Stromal cell of bone marrow (primary cell): ENCODE measurements at regions not wholly inside any gene's neighbourhood (a gene's known extent, or its start where the extent isn't known, plus 50 kb on each side); places are given as distances from the start of the nearest gene placed in this dataset.
"Not testable (repeated sequence)": the region's sequence is repeated elsewhere in the genome, so short reads cannot be mapped to it uniquely, and the experiment has no call there.

Source experiments
- DNase-seq: peaks from one replicate; pipeline ENCODE4 v3.0.0-alpha.2; 2012; ENCODE audit warnings: low read depth

DNA sequence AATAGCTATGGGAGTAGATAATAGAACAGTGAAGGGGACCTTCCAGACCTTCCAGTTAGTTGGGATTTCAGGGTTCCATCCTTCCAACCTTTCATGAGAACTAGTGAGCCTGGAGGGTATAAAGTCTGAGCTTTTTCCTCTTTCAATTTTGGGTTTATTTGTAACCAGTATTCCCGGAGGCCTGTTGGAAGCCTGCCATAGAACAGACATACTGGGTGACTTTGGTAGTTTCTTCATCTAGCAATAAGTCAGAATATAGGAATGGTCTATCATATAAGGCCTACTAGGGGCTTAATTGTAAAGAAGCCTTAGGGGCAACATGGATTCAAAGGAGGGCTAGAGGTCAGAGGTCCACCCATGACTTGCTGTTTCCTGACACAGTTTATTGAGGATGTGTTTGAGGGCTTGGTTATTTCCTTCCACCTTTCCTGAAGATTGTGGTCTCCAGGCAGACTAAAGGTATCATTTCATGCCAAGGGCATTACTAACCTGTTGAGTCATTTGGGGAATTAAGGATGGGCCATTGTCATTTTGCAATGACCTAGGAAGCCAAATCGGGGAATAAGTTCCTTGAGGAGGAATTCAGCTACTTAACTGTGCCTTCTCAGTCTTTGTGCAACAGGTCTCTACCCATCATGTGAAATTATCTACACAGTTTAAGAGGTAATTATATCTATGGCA is 410.3 kb downstream of the SLC6A15 start:
- DNase-seq, result no peak

DNA sequence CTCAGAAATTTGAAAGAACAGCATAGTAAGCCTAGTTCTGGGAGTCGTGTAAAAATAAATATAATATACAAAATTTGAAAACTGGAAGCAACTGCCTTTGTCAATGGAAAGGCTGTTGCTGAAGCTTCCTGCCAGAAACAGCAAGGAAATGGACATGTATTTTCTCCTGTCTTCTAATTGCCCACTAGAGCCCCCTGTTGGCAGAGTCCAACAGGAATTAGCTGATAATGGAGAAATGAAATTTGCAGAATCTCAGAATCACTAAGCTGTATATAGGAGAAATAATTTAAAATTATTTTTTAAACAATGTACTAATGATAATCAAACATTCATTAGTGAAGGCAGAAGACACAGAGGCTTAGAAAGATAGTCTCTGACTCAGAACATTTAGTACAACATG is 414.8 kb downstream of the SLC6A15 start:
- no peak for DNase-seq

DNA sequence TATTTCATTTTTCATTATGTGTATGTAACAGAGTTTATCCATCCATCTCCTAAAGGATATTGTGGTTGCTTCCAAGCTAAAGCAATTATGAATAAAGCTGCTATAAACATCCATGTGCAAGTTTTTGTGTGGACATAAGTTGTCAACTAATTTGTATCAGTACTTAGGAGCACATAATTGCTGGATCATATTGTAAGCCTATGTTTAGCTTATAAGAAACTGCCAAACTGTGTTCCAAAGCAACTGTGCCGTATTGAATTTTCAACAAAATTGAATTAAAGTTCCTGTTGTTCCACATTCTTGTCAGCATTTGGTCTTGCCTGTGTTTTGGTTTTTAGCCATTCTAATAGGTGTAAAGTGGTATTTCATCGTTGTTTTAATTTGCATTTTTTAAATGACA is 416.9 kb downstream of the SLC6A15 start:
- DNase-seq, result no peak

DNA sequence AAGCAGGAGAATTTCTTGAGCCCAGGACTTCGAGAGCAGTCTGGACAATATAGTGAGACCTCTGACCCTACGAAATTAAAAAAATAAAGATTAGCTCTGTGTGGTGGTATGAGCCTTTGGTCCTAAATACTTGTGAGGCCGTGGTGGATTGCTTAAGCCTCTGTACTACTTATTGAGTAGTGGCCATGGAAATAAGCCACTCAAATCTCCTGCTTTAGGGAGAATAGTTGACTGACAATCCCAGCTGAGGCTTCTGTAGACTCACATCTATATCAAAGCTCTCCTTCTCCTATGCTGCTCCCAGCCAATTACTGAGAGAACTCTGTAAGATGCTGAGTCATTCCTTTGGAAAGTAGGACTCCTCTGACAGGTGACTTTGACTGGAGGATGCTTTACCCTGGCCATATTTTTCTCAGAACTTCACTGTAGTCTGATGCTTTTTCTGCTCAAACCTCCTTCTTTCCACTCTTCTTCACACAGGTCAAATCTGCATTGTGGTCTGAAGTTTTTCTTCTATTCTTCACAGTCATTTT is 420.2 kb downstream of the SLC6A15 start:
- DNase-seq, result no peak

DNA sequence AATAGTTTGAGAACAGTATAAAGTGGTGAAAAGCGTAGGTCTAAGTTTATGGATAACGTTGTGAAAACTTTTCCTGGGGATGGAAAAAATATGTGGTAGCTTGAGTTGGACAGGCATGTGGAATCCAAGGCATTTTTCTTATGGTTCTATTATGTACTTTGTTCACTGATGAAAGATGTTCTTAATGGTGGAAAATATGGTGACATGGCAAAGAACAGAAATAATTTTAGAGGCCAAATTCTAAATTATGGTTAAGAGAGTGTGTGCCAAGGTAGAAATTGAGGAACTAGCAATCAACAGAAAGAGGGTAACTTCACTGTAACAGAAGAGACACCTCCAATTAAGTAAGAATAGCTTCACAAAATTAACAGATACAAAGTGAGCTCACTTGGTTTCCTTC is 427.8 kb downstream of the SLC6A15 start:
- DNase-seq, result no peak

DNA sequence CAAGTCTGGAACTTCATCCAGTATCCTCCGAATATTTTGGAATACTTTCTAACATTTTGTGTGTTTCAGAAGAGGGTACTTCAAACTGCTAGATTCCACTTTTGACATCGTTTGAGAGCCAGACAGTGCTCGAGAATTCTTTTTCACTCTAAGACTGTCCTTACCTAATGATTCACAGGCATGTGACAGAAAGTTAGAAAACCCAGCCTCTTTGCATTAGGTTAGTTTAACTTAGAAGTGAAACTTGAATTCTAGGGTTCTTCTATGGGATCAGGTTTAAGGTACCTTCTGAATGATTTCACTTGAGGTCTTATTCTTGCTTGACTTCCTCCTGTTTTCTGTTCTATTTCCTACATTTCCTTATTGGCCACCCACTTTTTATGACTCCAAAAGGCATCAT is 431.8 kb downstream of the SLC6A15 start:
- no peak for DNase-seq

DNA sequence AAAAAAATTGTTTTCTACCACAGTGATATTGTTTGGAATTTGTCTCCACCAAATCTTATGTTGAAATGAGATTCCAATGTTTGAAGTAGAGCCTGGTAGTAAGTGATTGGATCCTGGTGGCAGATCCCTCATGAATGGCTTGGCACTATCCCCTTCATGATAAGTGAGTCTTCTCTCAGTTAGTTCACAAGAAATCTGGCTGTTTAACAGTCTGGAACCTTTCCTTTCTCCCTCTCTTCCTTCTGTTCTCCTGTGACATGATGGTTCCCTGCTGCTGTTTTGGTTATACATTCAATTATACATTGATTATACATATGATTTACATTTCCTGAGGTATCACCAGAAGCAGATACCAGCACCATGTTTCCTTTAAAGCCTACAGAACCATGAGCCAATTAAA is 442.2 kb downstream of the SLC6A15 start:
- DNase-seq, result no peak

DNA sequence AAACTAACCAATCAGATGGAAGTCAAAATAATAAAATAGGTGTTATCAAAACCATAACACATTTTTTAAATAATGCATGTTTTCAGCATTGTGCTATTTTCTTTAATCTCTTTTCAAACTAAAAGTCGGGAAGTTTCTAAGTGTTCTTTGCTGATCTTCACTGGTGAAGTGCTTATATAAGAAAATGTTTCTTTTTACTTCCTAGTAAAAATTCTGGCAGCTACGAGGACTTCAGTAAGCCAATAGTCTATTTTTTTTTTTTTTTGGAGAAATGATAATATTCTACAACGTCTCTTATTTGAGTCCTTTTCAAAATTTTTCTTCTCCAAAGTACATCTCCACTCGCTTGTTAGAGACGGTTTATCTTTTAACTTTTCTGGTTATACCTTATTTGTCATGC is 448.0 kb downstream of the SLC6A15 start:
- DNase-seq, result no peak

DNA sequence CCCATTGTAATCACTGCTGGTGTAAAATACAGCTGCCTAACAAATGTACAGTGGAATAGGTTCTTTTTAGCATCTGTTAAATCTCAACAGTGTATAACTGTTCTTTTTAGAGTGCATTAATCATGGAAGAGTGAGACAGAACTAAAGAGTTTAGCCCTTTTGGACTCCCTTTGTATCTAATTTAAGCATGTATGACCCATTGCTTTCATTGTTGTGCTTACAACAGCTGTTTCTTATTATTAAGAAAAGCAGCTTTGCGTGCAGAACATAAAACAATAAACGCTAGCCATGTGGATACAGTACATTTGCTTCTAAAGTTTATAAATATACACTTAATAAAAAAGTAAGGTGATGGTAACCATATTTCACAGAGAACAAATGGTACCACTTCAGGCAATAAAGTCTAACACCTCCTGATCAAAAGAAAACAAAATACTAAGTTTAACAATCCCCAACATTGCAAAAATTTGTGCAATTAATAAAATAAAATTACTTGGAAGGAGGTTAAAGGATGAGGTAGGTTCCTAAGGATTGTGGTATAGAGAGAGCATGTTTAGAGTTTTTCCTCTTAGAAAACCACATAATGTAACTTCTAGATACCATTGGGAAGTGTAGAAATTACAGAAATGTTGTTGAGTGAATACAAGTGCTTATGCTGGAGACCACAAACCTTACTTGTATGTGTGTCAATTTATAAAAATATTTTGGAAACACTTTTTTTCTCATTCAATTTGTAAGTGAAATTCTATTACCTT is 448.7 kb downstream of the SLC6A15 start:
- DNase-seq, result no peak

DNA sequence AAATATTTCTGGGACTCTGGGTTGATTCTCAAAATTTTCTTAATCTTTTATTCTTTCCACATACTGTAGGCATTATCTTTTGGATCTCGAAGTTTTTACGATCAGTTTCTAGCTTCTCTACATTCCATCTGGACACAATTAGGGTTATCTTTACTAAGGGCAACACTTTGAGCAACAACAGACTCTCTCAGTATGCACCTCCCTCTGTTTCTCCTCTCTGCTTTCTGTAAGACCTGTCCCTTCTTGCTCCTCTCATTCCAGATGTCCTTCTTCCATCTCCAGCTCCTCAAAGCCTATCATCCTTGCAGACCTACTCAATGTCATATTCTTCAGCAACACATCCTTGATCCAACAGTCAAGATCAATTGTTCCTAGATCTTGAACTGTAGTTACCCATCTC is 457.0 kb downstream of the SLC6A15 start:
- no peak for DNase-seq

DNA sequence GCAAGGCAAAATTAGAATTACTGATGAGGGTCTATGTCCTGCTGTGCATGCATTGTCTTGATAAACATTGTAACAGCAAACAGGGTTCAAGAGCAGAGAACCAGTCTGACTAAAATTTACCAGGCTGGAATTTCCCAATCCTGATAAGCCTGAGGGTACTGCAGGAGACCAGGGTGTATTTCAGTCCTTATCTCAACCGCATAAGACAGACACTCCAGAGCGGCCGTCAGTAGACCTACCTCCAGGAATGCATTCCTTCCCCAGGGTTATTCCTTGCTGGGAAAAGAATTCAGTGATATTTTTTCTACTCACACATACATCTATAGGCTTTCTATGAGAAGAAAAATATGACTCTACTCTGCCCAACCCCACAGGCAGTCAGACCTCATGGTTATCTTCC is 466.1 kb downstream of the SLC6A15 start:
- DNase-seq, result not testable (repeated sequence)

DNA sequence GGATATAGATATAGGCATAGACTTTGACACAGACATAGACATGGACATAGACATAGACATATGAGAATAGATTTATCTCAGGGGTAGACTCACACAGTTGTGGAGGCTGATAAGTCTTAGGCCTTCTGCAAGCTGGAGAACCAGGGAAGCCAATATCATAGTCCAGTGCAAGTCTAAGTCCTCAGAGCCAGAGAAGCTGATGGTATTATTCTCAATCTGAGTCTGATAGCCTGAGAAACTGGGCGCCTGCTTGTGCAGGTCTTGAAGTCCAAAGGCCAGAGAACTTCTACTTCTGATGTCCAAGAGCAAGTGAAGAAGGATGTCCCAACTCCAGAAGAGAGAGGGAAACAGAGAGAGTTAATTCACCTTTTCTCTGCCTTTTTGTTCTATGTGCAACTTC is 476.5 kb downstream of the SLC6A15 start:
- no peak for DNase-seq

DNA sequence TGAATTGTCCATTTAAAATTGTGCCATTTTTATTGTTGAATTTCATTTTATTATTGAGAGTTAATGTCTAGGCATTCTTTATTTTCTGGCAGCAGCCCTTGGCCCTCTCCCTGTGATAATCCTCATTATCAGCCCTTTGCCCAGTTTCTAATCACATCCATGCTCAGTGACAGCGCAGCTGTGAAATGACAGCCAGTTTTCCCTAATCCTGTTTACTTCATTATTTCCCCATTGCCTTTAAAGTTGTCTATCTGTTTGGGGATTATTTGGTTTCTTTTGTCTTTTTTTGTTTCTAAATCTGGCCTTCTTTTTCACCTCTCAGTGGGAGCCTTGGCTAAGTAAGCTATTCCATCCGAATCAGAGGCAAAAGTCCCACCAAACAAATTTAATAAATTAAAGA is 476.9 kb downstream of the SLC6A15 start:
- no peak for DNase-seq

DNA sequence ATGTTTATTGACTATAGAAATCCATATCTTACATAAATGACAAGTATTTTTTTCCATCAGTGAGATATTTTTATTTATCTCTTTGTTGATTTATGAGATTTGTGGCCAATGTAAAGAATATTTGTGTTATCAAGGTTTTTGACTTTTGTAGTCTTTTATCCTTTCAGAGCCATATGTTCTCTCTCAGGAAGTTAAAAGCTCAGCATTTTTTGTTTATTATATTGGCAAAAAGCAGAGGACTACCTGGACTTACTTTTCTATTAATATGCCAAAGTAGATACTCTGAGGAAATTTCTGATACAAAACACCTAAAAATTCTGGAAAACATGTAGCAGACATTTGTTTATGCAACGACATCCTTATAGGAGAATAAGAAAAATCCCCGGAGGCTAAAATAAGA is 490.3 kb downstream of the SLC6A15 start:
- no peak for DNase-seq

DNA sequence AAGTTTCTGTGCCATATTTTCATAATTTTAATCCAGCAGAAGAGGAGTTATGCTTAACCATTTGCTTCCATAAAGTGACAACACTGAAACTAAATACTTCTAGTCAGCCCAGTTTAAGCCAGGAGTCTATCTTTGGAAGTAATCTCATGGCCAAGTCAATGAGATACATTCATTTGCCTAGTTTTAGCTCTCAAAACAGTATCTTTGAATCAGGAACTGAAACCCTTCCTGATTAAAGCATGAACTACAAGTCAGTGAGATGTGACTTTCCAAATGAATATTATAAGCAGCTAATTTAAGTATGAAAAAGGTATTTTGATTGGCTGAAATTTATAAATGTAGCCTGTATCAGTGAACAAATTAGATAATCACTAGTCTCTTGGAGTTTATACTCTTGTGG is 491.5 kb downstream of the SLC6A15 start:
- DNase-seq, result no peak

DNA sequence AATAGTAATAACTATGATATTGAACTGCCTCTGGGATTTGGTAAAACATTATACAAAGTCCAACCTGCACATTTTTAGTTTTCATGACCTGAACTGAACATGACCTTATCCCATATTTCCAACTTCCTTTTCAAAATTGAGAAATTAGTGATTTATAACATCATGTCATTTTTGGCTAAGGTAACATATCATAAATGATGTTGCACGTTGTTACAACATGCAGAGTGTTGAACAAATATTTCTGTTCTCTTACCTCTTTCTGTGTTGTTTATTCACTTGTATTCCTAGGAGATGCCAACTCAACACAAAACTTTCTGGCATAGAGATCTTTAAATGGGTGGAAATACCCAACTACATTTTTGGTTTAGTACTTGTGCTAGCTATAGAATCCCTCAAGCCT is 496.0 kb downstream of the SLC6A15 start:
- DNase-seq, result no peak

DNA sequence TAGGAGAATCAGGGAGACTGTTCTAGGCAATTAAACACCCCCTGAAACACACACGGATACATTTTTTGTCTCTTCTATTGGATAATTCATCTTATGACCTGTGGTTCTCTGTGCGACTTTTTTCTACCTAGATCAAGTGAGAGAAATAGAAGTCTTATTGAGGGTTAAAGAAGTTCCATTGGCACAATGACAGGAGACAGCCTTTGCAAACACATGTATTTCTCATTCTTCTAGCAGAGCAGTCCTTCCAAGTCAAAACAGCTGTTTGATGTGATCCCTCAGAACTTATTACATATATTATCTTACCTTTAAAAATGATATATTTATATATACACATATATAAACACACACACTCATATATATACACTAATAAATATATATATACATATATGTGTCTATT is 496.7 kb downstream of the SLC6A15 start:
- no peak for DNase-seq

DNA sequence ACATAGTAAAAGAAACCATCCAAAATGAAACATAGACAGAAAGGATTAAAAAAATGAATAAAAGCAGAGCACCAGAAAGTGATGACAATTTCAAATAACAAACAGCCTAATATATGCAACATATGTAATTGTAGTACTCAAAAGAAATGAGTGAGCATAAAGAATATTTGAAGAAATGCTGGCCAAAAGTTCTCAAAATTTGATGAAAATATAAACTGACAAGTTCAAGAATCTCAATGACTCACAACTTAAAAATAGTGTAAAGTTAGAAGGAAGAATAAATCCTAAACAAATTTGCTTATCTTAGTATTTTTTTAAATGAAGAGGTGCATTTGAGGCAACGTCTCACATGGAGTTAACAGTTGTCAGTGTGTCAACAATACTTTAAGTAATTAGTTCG is 498.9 kb downstream of the SLC6A15 start:
- no peak for DNase-seq

DNA sequence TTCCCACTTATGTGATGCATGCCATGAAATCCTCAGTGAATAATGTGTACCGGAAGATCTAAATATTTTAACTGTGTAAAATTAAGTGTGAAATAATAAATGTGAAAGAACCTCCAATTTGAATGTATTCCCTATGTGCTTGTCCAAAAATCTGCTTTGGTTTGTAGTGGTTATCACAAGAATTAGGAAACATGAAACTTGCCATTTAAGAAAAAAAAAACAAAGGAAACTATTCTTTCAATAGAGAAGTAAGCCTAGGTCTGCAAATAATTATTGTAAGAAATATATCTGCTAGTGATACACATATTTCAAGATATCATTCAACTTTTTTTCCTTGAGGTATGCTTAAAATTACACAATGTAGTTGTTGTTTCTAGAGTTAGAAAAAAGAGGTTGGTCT is 500.4 kb downstream of the SLC6A15 start:
- no peak for DNase-seq

DNA sequence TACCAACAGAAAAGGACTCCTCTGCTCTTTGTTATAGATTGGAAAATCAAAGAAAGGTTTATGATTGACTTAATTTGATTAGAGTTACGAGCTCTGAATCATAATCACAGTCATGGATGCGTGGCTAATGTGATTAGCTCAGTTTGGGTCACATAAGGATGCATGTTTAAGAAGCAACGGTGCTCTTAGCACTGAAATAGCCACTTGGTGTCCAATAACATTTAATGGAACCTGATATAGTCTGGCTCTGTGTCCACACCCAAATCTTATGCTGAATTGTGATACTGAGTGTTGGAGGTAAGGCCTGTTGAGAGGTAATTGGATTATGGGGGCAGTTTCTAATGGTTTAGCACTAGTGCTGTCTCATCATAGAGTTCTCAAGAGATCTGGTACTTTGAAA is 501.6 kb downstream of the SLC6A15 start:
- DNase-seq, result no peak

DNA sequence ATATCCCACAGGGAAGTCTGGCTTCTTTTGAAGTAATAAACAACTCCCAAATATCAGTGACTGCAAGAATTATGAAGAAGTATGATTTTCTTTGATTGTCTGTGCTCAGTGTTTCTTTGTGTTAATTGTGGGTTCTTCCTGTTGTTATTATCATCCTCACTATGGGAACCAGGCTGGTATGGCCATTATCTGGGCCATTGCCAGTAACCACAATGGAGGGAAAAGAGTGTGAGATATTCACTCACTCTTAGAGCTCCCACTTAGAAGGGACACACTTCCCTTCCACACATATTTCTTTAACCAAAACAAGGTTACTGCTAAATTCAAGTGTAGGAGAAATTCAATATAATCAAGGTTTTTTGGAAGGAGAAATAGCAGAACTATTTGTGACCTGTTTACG is 503.7 kb downstream of the SLC6A15 start:
- DNase-seq, result no peak

DNA sequence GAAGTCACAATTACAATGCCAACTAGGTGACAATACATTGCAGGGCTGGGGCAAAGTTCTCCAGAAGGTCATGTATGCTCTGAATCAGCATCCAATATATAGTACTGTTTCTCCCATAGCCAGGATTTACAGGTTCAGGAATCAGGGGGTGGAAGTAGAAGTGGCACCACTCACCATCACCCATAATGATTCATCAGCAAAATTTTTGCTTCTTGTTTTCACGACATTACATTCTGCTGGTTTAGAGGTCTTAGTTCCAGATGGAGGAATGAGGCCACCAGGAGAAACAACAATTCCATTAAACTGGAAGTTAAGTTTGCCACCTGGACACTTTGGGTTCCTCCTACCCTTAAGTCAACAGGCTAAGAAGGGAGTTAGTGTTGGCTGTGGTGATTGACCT is 505.9 kb downstream of the SLC6A15 start:
- not testable (repeated sequence) for DNase-seq

DNA sequence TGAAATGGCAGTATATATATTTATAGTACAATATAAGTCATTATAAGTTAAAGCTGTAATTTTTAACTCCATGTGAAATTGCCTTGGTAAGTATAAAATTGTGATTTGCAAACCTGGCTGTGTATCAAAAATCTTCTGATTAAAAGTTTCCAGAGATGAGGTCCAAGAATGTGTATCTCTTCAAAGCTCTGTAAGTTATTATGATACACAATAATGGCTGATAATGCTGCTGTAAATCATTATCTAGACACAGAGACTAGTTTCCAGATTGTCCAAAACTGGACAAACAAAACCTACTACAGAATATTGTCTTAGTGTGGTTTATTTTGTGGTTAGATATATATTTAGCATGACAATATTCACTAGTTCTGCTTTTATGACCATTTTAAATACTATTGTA is 514.8 kb downstream of the SLC6A15 start:
- no peak for DNase-seq

DNA sequence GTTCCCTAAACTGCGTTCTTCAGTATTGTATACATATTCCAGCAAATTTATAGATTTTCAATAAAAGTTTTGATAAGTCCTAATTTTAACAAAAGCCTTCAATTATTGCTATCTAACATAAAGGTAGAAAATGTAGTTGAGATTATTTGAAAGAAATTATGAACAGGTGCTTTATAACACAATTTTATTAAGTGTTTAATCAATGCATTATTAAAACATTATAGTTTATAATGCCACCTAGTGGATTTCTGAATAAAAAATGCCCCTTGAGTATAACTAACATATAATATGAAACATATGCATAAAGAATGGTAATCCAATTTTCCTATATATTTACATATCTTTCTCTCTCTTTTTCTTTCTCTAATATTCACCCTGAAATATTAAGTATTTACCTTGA is 515.3 kb downstream of the SLC6A15 start:
- DNase-seq, result no peak
